HS-5 (cell line): ENCODE measurements at regions not wholly inside any gene's neighbourhood (a gene's known extent, or its start where the extent isn't known, plus 50 kb on each side); places are given as distances from the start of the nearest gene placed in this dataset.
"Not testable (repeated sequence)": the region's sequence is repeated elsewhere in the genome, so short reads cannot be mapped to it uniquely, and the experiment has no call there.

ENCODE experiments used
- DNase-seq: peaks from one replicate; pipeline ENCODE4 v3.0.0-alpha.2; 2012; ENCODE audit warnings: low read depth

DNA sequence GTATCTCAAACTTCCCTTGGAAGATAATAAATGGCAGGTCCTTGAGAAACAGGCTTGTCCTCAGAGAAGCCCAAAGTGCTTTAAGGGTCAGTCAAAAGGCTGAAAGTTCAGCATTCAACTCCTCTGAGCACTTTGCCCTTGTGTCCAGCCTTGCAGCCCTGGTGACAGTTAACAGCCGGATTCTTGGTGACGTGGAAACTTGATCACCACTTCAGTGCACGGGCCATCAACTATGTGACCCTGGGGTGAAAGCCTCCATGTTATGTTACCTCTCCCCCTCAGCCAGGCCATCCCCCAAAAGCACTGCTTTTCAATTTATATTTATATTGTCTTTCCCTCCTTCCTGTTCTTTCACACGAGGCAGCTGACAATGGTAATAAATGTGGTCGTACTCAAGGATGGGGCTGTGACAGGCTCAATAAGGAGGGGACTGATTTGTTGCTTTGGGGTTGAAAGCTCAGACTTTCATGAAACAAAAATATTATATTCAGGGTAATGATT, 164.0 kb upstream of the NRP1 start:
- DNase-seq: no peak

DNA sequence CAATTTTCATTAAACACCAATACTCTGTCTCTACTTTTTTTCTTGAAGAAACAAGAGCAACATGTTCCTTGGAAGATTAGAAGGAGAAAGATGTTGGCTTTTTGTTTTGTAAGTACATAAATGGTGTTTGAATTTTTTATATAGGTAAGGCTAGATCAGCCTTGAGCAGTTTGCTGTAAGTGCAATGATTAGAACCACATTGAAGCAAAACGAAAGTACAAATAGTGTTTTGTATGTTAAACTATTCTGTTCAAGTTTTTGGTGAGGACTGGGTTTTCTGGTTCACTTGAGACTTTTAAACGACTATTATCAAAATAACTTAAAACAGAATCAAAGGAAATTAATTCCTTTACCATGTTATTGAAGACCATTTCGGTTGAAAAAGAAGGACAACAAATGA, 162.9 kb upstream of the NRP1 start:
- DNase-seq: no peak

DNA sequence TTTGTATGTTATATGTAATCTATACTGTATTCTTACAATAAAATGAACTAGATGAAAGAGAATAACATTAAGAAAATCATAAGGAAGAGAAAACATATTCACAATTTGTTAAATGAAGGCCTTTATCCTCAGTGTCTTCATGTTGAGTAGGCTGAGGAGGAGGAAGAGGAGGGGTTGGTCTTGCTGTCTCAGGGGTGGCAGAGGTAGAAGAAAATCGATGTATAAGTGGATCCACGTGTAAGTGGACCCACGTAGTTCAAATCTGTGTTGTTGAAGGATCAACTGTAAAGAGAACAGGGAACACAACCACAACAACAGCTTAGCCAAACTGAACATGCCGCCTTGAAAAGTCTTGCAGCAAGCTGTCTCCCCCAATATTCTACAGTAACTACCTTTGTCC, 161.6 kb upstream of the NRP1 start:
- no peak for DNase-seq

DNA sequence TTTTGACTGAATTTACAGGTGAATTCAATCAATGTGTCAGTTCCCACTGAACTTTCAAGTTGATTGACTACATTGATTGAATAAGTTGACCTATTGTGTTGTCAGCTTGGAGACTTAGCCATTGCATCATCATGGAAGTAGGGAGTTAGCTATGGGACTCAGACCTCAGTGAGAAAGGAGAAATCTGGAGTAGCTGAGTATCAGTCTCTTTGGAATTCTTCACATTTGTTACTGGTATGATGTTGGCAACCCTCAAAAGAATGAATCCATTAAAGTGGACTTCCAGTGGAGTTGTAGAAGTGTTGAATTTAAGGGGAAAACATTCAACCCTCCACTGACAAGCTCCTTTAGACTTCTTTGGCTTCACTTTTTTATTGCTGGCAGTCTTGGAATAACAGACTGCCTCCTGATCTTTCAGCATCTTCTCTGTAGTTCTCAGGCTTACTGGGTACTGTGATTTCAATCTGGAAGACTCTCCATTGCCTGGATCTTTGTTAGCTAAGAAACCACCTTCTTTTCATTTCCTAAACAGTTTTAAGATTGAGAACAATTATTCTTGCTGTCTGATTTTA, 160.3 kb upstream of the NRP1 start:
- DNase-seq: no peak

DNA sequence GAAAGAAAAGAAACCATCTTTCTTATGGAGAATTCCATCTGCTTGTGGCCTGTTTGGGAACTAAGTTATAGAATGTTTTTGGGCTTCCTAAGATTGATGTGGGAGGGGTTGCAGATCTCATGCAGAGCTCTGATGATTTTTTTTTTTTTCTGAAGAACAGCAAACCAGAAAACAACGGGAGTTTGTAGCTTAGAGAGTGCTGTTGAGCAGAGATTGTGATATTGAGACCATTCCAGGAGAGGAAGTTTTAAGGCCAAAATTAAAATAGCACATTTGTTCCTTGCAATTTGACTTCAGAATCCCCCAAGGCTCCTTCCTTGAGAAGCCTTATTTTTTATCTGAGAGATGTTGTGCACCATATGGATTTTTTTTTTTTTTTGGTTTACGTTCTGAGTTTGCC, 159.5 kb upstream of the NRP1 start:
- DNase-seq: no peak

DNA sequence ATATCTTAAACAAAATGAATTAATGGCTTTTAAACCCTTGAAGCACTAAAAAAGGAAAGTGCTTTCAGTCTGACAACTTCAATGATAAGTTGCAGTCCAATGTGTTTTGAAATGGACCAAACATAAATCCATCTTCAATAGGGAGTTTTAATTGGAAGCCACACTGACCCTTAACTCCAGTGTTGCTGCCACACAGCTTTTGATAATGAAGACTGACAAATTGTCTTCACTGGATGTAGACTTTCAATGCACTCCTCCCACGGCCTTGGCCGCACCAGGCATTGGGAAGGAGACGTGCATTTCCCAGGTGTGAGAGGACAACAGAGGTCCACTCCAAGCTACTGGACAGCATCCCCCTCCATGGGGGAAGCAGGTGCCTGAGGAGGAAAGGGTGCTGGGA, 159.0 kb upstream of the NRP1 start:
- no peak for DNase-seq

DNA sequence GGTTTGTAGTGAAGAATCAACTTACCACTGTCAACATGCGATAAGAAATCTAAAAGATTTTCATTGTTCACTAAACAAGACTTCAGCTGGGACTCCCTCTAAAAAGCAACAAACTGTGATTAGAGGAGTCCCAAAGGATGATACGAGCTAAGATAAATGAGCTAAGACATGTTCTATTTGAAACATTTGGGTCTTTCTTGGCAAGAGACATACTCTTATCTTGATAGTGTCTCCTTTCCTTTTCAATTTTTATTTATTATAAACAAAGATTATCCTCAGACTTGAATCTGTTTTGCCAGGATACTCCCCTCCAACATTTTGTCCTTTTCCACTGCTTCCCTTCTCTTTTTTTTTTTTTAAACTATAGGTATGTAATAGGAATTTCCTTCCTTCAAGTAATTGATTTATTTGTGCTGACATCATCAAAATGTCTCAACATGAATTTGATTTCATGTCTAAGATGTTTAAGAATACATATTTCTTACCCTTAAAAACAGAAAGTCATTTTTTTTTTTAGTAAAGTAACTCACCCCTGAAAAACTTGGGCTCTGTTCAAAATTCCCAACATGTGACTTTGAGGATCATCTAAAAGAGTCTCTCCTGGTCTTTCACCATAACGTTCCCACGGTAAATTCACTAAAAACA, 158.4 kb upstream of the NRP1 start:
- no peak for DNase-seq

DNA sequence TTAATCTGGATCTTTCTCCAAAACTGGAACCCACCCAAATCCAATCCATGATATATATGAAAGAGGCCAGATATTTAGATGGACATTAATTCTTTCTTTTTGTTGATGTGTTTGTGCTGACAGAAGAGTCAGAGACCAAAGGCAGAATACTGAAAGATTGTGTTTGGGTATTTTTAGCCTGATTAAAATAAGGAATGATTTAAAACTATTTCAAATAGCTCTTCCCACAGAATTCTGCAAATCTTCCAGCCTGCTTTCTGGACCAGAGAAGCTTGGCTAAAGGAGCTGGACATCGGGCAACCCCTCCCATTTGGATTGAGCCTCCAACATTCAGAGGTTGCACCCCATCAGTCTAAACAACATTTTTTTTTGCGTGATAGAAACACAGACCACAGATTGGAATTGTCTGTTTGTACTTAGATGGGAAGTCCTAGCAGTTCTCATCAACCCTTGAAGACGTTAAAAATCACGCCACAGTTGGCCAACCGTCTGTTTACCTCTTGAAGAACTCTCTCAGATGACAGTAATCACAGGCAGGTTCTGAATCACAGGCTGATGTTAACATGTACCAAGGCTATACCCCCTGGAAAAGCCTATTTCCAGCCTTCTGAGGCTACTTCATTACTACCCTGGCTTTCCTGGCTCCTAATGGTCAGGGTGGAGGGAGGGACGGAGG, 155.2 kb upstream of the NRP1 start:
- no peak for DNase-seq

DNA sequence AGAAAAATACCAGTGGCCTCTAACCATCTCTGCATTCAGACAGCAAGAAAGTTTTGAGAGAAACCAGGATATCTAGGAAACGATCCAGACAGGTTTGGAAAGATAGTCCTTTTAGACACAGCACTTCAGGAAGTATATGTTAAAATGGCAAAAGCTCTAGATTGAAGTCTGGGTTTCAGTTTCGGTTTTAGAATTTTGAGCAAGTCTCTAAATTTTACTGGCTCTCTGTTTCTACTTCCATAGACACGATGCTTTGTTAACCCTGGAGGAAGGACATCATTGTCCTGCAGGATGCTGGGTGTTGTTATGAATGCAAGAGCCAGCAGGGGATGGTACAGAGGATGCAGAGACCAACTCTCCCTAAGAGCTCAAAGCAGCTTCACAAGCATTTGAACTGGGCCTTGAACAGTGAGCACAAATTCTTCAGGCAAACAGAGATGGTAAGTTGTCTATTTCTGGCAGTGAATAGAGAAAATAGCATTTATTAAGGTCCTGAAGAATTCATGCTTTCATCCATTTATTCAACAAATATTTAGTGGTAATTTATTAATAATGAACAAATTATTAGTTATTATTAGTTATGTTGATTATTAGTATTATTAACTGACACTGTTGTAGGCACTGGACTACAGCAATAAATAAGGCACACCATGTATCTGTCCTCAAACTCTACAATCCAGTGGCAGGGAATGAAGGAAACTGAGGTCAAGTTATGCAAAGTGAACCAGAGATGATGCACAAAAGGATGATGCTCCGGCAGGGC, 152.7 kb upstream of the NRP1 start:
- no peak for DNase-seq

DNA sequence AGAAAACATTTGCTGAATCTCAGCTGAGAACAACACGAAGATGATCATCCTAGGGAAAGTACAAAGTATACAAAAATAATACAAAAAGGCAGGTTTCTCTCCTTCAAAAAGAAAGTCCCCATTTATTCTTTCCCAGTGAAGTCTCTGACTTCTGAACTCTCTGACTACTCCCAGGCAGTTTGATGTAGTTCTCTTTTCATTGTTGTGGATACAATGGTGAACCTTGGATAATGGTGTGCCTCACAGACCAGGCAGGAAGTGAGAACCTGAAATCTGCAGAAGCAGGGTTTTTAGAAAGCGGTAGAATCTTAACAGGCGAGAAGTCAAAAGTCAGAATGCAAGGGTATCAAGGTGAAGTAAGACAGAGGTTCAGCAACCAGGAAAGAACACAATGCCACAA, 150.8 kb upstream of the NRP1 start:
- DNase-seq: no peak

DNA sequence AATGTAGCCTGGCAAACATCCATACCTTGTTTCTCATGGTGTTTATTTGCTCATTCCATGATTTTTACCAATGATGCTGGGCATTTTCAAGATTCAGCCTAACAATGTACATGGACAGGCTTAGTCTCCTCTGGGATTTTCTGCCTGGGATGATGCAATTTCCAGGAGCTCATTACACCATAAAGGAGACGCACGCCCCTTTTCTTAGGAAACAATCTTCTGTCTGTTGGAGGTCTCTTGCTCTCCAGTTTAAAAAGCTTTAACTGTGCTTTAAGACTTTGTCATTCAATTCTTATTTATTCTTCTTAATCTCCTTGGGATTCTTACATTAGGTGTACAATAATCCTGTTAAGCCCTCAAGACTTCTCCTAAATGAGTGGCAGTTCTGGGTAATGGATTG, 150.3 kb upstream of the NRP1 start:
- DNase-seq: no peak

DNA sequence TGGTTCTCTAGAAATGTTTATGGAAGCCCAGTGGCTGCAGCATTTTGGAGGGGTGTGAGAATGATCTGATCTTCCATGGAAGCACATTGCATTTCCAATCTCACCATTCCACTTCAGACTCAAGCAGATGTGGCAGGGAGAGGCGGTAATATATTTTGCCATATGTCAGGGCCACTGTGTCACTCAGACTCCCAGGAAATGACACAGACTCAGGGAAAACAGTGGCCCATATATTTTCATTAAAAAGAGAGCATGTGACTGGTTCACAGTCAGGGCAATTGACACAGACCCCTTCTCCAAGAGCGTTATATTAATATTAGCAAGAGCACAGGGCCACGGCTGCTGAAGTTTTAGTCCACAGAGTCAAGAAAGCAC, 149.3 kb upstream of the NRP1 start:
- no peak for DNase-seq

DNA sequence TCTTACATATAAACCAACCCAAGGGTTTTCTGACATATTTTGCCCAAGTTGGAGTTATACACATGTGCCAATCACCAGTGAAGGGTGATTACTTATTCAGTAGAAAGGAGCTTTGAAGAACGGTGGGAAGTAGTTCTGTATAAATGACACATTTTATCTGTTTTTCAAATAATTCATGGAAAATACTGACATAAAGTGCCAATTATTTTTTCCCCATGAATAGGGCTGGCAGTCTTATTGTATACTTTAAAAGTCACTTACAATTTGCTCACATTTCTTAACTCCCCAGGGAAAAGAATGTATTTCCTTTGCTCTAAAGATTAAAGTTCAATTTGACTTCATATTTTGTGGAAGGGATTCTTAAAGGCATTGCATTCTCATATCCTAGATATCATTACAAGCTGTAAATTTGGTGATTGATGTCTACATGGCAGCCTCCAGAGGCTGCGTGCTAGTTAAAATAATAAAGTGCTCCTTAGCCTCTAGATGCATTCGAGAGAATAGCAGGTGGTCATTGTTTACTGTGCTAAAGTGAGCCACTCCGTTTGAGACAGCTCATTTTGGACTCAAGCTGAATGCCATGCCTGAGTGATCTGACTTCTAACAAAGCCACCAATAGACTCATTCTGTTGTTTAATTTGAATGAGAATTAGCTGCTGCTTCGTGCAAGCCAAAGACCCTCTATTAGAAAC, 148.8 kb upstream of the NRP1 start:
- no peak for DNase-seq

DNA sequence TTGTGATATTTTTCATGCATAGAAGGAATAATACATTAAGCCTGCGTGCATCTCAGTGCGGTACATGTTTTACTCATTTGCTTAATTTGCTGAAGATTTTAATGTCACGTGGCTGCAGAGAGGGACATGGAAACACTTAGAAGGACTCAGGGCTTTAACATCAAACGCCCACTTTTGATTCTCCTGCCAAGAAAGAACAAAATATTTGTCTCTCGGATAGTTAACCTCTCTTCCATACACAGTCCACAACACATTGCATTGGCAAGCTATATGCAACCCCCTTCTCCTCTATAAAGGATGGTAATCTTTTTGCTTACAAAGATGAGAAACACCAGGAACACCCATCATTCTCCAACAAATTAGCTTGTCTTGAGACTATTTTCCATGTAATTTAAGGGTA, 148.0 kb upstream of the NRP1 start:
- DNase-seq: no peak

DNA sequence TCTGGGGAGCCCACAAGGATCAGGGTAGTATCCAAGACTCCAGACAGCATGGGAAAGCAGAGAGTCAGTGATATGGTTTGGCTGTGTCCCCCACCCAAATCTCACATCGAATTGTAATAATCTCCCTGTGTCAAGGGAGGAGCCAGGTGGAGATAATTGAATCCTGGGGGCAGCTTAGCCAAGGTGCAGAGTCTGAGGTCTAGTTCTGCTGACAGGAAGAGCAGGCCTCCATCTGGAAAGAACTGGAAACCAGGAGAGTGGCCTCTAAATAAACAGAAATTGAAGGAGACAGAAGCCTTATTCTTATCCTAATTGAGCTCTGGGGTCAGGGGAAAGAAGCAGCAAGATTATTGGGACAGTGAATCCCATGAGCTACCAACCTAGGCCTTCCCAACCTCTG, 146.7 kb upstream of the NRP1 start:
- DNase-seq: no peak

DNA sequence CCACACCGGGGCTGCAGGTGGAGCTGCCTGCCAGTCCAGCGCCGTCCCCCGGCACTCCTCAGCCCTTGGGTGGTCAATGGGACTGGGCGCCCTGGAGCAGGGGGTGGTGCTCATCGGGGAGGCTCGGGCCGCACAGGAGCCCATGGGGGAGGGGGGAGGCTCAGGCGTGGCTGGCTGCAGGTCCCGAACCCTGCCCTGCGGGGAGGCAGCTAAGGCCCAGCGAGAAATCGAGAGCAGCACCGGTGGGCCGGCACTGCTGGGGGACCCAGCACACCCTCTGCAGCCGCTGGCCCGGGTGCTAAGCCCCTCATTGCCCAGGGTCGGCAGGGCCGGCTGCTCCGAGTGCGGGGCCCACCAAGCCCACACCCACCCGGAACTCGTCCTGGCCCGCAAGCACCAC, 145.9 kb upstream of the NRP1 start:
- DNase-seq: not testable (repeated sequence)

DNA sequence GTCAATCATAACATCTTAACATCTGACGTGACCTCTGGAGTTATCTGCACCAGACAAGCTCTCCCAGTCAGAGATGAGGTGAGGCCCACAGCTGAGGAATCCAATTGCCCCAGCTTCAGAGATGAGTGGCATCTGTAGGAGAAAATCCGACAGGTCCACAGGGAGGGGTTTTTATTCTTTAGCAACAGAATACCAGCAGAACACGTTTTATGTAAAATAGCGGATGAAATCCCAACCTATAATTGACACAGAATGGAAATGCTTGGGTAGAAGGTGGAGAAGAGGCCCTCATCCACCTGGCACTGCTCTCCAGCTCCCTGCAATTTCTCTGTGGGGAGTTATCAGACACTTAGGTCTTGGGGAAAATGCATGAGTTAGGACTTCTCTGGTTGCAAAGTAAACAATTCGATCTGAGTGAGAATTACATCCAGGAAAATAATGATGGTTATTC, 144.2 kb upstream of the NRP1 start:
- no peak for DNase-seq

DNA sequence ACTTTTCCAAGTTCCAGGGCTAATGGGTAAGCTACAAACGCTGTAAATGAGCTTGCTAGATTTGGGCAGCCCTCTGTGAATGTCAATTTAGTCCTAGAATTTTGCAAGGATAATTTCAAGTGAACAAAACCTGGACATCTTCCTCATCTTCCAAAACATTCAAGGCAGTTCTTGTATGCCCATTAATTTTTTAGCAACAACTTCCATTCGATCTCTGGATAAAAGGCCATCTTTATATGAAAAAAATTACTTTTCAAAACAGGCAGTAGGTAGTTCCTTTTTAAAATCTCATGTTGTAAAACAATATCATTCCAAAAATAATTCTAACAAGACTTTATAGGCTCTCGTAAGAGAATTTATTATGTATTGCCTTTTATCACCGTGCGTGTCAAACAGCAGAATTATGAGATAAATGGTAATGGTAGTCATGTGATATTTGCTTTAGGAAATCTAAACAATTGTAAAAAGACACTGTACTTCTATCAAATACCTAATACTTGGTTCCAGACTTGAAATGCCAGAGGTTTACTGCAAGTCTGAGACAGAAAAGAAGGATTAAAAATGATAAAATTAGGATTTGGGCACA, 143.7 kb upstream of the NRP1 start:
- DNase-seq: no peak

DNA sequence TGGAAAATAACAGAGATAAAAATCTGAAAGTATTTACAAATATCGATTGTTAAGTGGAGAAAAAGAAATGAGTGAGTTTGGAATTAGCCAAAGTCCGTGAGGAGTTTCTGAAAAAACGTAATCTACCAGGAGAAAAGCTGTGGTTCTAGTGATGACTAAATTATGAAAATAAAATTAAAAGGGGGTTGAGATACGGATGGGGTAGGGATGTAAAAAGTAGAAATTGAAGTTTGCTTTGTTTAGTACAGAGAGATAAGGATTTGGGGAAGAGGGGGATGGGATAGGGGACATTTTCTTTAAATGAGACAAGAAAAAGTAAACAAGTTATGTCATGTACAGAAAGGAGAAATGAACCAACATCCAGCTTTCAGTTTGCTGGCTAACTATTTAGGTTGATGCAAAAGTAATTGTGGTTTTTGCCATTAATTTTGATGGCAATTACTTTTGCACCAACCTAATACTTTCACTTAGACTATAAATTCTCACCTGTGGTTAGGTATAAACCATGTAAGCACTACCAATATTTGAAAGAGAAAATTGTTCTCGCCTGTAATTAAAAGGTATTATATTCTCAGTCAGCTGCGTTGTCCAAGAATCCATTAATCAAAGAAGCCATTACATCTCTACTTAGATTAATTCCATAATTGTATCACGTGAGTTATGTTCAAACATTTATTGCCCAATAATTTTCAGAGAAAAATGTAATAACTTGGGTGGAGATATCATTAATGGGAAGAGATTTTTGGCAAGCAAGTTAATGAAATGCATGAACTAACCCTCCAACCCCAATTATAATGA, 143.0 kb upstream of the NRP1 start:
- DNase-seq: no peak

DNA sequence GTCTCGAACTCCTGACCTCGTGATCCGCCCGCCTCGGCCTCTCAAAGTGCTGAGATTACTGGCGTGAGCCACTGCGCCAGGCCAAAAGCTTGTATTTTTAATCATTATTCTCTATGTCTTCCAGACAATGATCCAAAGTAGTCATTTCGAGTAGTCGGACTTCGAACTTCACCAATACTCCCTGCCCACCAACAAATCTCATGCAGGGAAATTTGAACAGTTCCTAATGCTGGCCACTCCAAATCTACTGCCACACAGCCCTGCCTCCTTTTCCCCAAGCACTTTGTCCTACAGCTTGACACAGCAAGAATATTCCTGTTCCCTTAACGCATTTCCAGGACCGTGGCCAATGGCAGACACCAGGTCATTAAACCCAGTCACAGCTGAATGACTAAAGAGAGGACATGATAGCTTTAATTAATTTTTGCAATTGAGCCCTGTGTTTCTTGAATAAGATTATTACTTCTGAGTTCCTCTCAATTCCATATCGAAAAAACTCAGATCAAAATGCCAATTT, 142.3 kb upstream of the NRP1 start:
- no peak for DNase-seq

DNA sequence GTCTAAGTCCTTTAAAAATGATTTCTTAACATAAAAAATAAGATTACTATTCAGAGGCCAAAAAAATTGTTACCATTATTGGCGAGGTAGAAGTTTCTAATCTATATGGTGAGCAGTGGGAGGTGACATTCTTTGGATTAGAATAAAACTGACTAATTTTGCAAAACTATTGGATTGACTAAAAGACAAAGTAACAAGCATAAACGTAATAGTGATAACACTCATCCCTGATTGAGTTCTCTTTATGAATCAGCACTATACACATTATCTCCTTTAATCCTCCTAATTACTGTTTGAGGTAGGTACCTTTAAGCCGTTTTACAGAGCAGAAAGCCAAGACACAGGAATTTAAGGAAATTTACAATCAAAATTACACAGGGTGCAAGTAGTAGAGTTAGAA, 139.2 kb upstream of the NRP1 start:
- no peak for DNase-seq
